ENCODE measurements at regions not wholly inside any gene's neighbourhood (a gene's known extent, or its start where the extent isn't known, plus 50 kb on each side); places are given as distances from the start of the nearest gene placed in this dataset.

GRCh38 chr2:164388511-164388910 lies 232.8 kb downstream of the GRB14 start:
- TF ChIP-seq CTCF (IDR thresholded peaks at IDR 0.05) (no peak), POLR2A (IDR thresholded peaks at IDR 0.05) (no peak)
